ENCODE measurements at regions not wholly inside any gene's neighbourhood (a gene's known extent, or its start where the extent isn't known, plus 50 kb on each side); places are given as distances from the start of the nearest gene placed in this dataset.

DNA sequence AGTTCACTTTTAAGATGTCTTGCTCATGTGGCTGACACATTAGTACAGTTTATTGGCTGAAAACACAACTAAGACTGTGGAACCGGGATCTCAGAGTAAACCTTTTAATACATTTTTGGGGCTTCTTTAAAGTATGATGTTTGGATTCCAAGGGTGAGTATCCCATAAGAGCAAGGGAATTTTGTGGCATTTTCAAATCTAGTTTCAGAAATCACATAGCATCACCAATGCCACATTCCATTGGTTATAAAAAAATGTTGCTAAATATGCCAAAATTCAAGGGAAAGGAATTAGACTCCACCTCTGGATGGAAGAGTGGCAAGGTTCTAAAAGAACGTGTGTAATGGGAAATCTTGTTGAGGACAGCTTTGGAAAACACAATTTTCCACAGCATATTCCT lies 338.6 kb downstream of the COL12A1 start:
- Histone ChIP-seq H3K27ac (no peak overlapping the region), H3K4me2 (no peak overlapping the region), H3K36me3 (no peaks in the 10 kb centered on the region), H3K4me3 (no peak overlapping the region), H3K9me3 (no peaks in the 10 kb centered on the region), H3K27me3 (no peaks in the 10 kb centered on the region), H4K20me1 (no peaks in the 10 kb centered on the region), H3K9ac (no peak overlapping the region), H3K4me1 (no peaks in the 10 kb centered on the region)
- no peak for TF ChIP-seq Cebpa-rat (IDR thresholded peaks at IDR 0.05)

DNA sequence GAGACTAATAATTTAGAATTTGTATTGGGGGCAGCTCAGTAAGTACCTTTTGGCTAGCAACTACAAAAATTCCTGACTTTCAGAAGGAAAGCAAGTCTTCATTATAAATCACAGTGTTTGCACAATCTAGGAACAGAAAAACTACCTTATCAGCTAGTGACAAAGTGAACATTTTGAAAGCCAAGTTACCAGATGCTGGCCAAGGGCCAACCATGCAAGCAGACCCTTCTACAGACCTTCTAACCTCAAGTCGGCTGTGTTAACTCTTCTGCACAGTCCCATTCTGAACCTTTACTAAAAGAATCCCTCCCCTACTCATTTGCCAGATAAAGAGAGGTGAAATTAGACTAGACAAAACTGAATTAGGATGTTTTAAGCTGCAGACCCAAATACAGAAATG lies 341.9 kb downstream of the COL12A1 start:
- Histone ChIP-seq H3K27me3 (no peaks in the 10 kb centered on the region), H3K36me3 (no peaks in the 10 kb centered on the region), H3K4me1 (no peaks in the 10 kb centered on the region), H4K20me1 (no peaks in the 10 kb centered on the region), H3K4me3 (no peak overlapping the region), H3K9me3 (no peaks in the 10 kb centered on the region), H3K27ac (no peak overlapping the region), H3K9ac (no peak overlapping the region), H3K4me2 (no peak overlapping the region)
- no peak for TF ChIP-seq Cebpa-rat (IDR thresholded peaks at IDR 0.05)

DNA sequence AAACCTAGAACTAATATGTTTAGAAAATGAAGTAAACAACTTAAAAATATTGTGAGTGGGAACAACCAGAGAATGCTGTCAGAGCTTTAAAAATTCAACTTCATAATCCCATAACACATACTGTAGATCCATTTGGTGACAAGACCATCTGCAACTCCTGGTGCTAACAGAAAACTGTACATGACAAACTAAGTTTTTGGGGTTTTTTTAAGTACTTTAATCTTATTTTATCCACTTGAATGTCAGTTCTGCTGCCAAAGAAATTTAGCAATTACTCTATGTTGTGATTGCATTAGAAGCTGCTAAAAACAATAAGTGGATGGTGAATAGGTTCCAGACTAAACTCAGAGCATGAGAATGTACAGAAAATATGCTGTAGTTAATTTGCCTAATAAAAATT lies 345.4 kb downstream of the COL12A1 start:
- Histone ChIP-seq H3K4me2 (no peak overlapping the region), H3K4me1 (no peaks in the 10 kb centered on the region), H3K27me3 (no peaks in the 10 kb centered on the region), H3K4me3 (no peak overlapping the region), H3K27ac (no peak overlapping the region), H3K9ac (no peak overlapping the region), H3K36me3 (no peaks in the 10 kb centered on the region), H4K20me1 (no peaks in the 10 kb centered on the region), H3K9me3 (no peaks in the 10 kb centered on the region)
- no peak for TF ChIP-seq Cebpa-rat (IDR thresholded peaks at IDR 0.05)

DNA sequence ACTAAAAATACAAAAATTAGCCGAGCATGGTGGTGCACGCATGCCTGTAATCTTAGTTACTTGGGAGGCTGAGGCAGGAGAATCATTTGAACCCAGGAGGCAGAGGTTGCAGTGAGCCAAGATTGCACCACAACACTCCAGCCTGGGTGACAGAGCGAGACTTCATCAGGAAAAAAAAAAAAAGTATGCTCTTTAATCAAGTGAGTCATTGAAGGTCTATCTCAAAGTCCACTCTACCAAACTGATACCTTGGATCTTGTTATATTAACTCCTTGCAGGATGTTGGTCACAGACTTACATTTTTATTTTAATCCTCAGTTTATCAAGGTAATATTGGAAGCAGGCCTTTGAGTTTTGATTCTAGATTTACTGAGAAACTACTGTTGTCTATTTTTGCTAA lies 348.7 kb downstream of the COL12A1 start:
- Histone ChIP-seq H3K27me3 (no peaks in the 10 kb centered on the region), H3K36me3 (no peaks in the 10 kb centered on the region), H3K4me1 (no peaks in the 10 kb centered on the region), H4K20me1 (no peaks in the 10 kb centered on the region), H3K27ac (no peak overlapping the region), H3K4me3 (no peak overlapping the region), H3K9ac (no peak overlapping the region), H3K9me3 (no peaks in the 10 kb centered on the region), H3K4me2 (no peak overlapping the region)
- TF ChIP-seq Cebpa-rat (IDR thresholded peaks at IDR 0.05): no peak

DNA sequence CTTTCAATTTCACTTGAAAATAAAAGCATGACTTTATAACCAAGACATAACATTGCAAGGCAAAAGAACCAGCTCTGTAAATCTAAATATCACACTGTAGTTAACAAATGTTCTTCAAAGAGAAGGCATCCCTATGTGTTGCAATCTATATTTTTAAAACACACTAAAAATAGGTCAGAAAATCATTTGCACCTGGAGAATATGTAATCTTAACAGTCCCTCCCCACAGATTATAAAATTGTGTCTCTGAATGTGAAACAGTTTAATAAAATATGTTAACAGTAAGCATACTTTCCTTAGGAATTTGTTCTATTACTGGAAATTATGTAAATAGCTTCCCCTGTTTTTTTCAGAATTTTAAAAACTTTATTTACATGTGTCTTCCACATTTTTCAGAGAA lies 351.9 kb downstream of the COL12A1 start:
- no peak overlapping the region for H3K4me2 ChIP-seq
- no peaks in the 10 kb centered on the region for H3K4me1 ChIP-seq
- H4K20me1 ChIP-seq: no peaks in the 10 kb centered on the region
- H3K27ac ChIP-seq: no peak overlapping the region
- H3K9ac ChIP-seq: no peak overlapping the region
- no peaks in the 10 kb centered on the region for H3K27me3 ChIP-seq
- TF ChIP-seq Cebpa-rat (IDR thresholded peaks at IDR 0.05): no peak
- H3K9me3 ChIP-seq: no peaks in the 10 kb centered on the region
- H3K4me3 ChIP-seq: no peak overlapping the region
- no peaks in the 10 kb centered on the region for H3K36me3 ChIP-seq

DNA sequence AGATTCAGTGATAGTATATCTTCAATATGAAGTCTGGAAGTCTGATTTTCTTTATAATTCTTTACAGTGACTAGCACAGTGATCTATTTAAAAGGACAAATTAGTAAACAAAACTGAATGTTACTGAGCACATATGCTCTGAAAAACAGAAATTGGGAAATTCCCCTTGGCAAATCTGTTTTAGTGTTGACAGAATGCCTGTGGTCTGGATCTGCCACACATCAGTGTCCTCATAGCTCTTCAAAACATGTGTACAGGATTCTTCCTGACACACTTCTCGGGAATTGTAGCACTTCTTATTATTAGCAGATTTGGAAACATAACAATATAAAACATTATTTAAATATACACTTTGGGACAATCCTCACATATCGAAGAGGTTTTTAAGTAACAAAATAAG lies 354.3 kb downstream of the COL12A1 start:
- Histone ChIP-seq H3K27ac (no peak overlapping the region), H4K20me1 (no peaks in the 10 kb centered on the region), H3K9ac (no peak overlapping the region), H3K4me3 (no peak overlapping the region), H3K27me3 (no peaks in the 10 kb centered on the region), H3K4me1 (no peaks in the 10 kb centered on the region), H3K9me3 (no peaks in the 10 kb centered on the region), H3K4me2 (no peak overlapping the region), H3K36me3 (no peaks in the 10 kb centered on the region)
- TF ChIP-seq Cebpa-rat (IDR thresholded peaks at IDR 0.05): no peak

DNA sequence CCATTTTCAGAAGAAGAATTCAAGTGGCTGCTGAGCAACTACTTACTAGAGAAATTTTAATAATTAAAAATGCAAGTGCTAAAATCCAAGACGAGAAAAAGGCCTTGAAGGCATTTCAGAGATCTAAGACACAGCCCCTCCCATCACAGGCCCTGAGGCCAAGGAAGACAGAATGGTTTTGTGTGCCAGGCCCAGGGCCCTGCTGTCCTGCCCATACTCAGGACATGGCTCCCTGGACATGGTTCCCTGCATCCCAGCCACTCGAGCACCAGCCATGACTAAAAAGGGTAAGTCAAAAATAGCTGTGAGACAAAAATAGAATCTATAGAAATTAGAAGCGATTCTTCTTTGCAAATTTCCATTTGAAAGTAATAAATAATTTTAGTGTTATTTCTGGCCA lies 364.9 kb downstream of the COL12A1 start:
- H3K4me1 ChIP-seq: no peaks in the 10 kb centered on the region
- no peak for TF ChIP-seq Cebpa-rat (IDR thresholded peaks at IDR 0.05)
- H3K9ac ChIP-seq: no peak overlapping the region
- H3K36me3 ChIP-seq: no peaks in the 10 kb centered on the region
- H3K27me3 ChIP-seq: no peaks in the 10 kb centered on the region
- H3K4me3 ChIP-seq: no peak overlapping the region
- H4K20me1 ChIP-seq: no peaks in the 10 kb centered on the region
- H3K27ac ChIP-seq: no peak overlapping the region
- H3K9me3 ChIP-seq: no peaks in the 10 kb centered on the region
- no peak overlapping the region for H3K4me2 ChIP-seq

DNA sequence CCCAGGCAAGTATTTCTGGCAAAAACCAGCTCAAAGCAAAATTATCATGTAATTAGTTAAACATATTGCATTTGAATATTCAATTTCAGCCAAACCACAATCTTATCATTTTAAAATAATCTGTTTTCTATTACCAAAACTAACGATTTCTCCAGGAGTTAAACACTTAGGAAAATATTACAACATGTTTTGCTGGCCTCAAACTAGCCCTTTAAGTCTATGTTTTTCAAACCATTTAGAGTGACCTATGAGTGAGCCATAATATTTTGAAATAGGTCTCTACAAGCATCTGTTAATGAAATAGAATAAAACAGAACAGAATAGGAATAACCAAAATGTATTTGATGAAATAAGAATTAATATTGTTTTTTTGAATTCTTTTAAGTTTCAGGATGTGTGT lies 370.9 kb downstream of the COL12A1 start:
- Histone ChIP-seq H3K4me2 (no peak overlapping the region), H3K9me3 (no peaks in the 10 kb centered on the region), H3K27ac (no peak overlapping the region), H4K20me1 (no peaks in the 10 kb centered on the region), H3K36me3 (no peaks in the 10 kb centered on the region), H3K9ac (no peak overlapping the region), H3K4me1 (no peaks in the 10 kb centered on the region), H3K27me3 (no peaks in the 10 kb centered on the region), H3K4me3 (no peak overlapping the region)
- TF ChIP-seq Cebpa-rat (IDR thresholded peaks at IDR 0.05): no peak

DNA sequence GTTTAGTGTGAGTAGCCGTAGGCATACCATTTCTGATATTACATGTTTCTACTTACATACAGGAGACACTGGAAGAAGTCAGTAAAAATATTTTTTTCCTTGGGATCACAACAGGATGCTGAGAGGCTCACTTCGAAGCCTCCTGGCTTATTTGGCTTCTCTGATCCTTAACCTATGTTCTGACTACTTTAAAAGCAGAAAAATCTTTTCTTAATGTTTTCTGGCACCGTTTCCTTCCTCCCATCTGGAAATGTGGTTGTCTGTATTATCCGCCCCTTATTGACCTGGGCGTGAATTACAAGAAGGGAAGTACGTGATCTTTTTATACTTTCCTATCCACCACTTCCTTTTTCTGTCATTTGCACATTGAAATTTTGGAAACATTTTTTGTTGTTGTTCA lies 379.6 kb downstream of the COL12A1 start:
- no peaks in the 10 kb centered on the region for H3K9me3 ChIP-seq
- H3K9ac ChIP-seq: no peak overlapping the region
- no peak overlapping the region for H3K4me2 ChIP-seq
- H3K4me1 ChIP-seq: no peaks in the 10 kb centered on the region
- TF ChIP-seq Cebpa-rat (IDR thresholded peaks at IDR 0.05): no peak
- H4K20me1 ChIP-seq: no peaks in the 10 kb centered on the region
- no peak overlapping the region for H3K27ac ChIP-seq
- no peak overlapping the region for H3K4me3 ChIP-seq
- H3K27me3 ChIP-seq: no peaks in the 10 kb centered on the region
- no peaks in the 10 kb centered on the region for H3K36me3 ChIP-seq

DNA sequence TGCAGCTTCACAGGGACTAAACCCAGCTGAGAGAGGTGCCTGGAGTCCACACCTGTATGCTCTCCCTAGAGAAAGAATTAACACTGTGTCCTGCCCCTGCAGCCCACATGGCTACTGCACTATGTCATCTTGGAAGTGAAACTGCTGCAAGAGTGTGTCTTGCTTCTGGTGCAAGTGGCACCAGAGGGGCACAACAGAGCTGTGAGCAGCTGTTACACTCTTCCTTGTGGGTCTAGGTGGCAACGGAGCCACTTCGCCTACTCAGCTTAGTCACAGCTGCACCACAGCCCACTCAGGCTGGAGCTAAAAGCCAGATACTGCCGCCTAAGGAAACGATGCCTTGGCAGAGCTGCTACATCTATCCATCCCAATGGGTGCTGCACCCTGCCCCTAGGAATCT lies 391.4 kb downstream of the COL12A1 start:
- Histone ChIP-seq H3K9me3 (peaks cover 4% of the 10 kb centered on the region; the same call in 1 of the 2 replicates), H3K36me3 (no peaks in the 10 kb centered on the region), H4K20me1 (no peaks in the 10 kb centered on the region), H3K4me3 (no peak overlapping the region), H3K27me3 (no peaks in the 10 kb centered on the region), H3K4me1 (no peaks in the 10 kb centered on the region), H3K9ac (no peak overlapping the region), H3K4me2 (no peak overlapping the region), H3K27ac (no peak overlapping the region)
- TF ChIP-seq Cebpa-rat (IDR thresholded peaks at IDR 0.05): no peak

DNA sequence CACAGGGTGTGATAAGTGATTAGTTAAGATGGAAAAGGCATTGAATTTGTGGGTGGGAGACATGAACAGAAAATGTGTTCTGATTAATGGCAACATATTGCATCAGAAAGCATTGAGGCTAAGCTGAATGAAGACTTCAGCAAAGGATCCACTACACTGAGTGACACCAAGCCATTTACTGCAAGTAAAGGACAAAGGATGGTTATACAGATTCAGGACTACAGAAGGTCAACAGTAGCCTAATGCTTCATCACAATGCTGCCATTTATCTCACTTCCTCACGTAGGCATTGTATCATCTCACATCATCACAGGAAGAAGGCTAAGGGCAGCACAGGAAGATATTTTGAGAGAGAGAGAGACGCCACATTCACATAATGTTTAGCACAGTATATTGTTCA lies 398.2 kb downstream of the COL12A1 start:
- Histone ChIP-seq H3K4me1 (no peaks in the 10 kb centered on the region), H3K27ac (no peak overlapping the region), H3K36me3 (no peaks in the 10 kb centered on the region)

More for the DNA sequence above, 398.2 kb downstream of the COL12A1 start:
- TF ChIP-seq Cebpa-rat (IDR thresholded peaks at IDR 0.05): no peak
- H3K9me3 ChIP-seq: no peaks in the 10 kb centered on the region
- H3K9ac ChIP-seq: no peak overlapping the region
- H4K20me1 ChIP-seq: no peaks in the 10 kb centered on the region
- no peak overlapping the region for H3K4me3 ChIP-seq
- H3K27me3 ChIP-seq: no peaks in the 10 kb centered on the region
- H3K4me2 ChIP-seq: no peak overlapping the region

Data from BLaER1 (cell line).